Skin epidermis (tissue), 12 donors: ENCODE measurements at regions not wholly inside any gene's neighbourhood (a gene's known extent, or its start where the extent isn't known, plus 50 kb on each side); places are given as distances from the start of the nearest gene placed in this dataset.

Experiments used
- H3K27ac ChIP-seq, 21 experiments: fragments of 200-600 bp; sonication (generic) in 11 of 21; one replicate each; pipeline ENCODE4 v1.5.0; 2020; ENCODE audit warnings: mild to moderate bottlenecking in 3 of 21, inconsistent platforms in 2 of 21, moderate library complexity in 2 of 21
- H3K4me3 ChIP-seq, 7 experiments: fragments of 200-600 bp; sonication (generic) in 2 of 7; one replicate each; pipeline ENCODE4 v1.5.0; 2020; ENCODE audit warnings: inconsistent platforms in 2 of 7, mild to moderate bottlenecking in 2 of 7, moderate library complexity in 1 of 7

GRCh38 chr4:130185123-130185522, 1089.2 kb downstream of the C4orf33 start:
- no peak overlapping the region for H3K4me3 ChIP-seq
- no peak overlapping the region for H3K27ac ChIP-seq

- Histone ChIP-seq H3K4me3 (no peak overlapping the region), H3K27ac (no peak overlapping the region)
Measured at GRCh38 chr4:130186931-130187330, 1091.0 kb downstream of the C4orf33 start.

GRCh38 chr4:130187587-130187986, 1091.6 kb downstream of the C4orf33 start:
- Histone ChIP-seq H3K27ac (no peak overlapping the region), H3K4me3 (no peak overlapping the region)

- Histone ChIP-seq H3K4me3 (no peak overlapping the region), H3K27ac (no peak overlapping the region)
Measured at GRCh38 chr4:130192787-130193186, 1096.8 kb downstream of the C4orf33 start.

- Histone ChIP-seq H3K27ac (no peak overlapping the region), H3K4me3 (no peak overlapping the region)
Measured at GRCh38 chr4:130197946-130198345, 1102.0 kb downstream of the C4orf33 start.

- Histone ChIP-seq H3K27ac (no peak overlapping the region), H3K4me3 (no peak overlapping the region)
Measured at GRCh38 chr4:130203571-130203970, 1107.6 kb downstream of the C4orf33 start.

- Histone ChIP-seq H3K27ac (no peak overlapping the region), H3K4me3 (no peak overlapping the region)
Measured at GRCh38 chr4:130210864-130211263, 1114.9 kb downstream of the C4orf33 start.

GRCh38 chr4:130214268-130214667, 1118.3 kb downstream of the C4orf33 start:
- Histone ChIP-seq H3K4me3 (no peak overlapping the region), H3K27ac (no peak overlapping the region)

GRCh38 chr4:130233377-130234047, 1137.6 kb downstream of the C4orf33 start:
- H3K4me3 ChIP-seq = no peak overlapping the region
- H3K27ac ChIP-seq = no peak overlapping the region

- Histone ChIP-seq H3K4me3 (no peak overlapping the region), H3K27ac (no peak overlapping the region)
Measured at GRCh38 chr4:130238121-130238520, 1142.2 kb downstream of the C4orf33 start.

GRCh38 chr4:130249002-130249401, 1153.0 kb downstream of the C4orf33 start:
- Histone ChIP-seq H3K4me3 (no peak overlapping the region), H3K27ac (no peak overlapping the region)

- H3K27ac ChIP-seq = no peak overlapping the region
- H3K4me3 ChIP-seq = no peak overlapping the region
Measured at GRCh38 chr4:130257271-130257670, 1161.3 kb downstream of the C4orf33 start.

- Histone ChIP-seq H3K4me3 (no peak overlapping the region), H3K27ac (no peak overlapping the region)
Measured at GRCh38 chr4:130266814-130267213, 1170.9 kb downstream of the C4orf33 start.

- Histone ChIP-seq H3K4me3 (no peak overlapping the region), H3K27ac (no peak overlapping the region)
Measured at GRCh38 chr4:130288576-130288975, 1192.6 kb downstream of the C4orf33 start.

- Histone ChIP-seq H3K4me3 (no peak overlapping the region), H3K27ac (no peak overlapping the region)
Measured at GRCh38 chr4:130293692-130294091, 1197.7 kb downstream of the C4orf33 start.

GRCh38 chr4:130296448-130296847, 1200.5 kb downstream of the C4orf33 start:
- Histone ChIP-seq H3K4me3 (no peak overlapping the region), H3K27ac (no peak overlapping the region)

GRCh38 chr4:130306566-130306965, 1210.6 kb downstream of the C4orf33 start:
- Histone ChIP-seq H3K4me3 (no peak overlapping the region), H3K27ac (no peak overlapping the region)

- Histone ChIP-seq H3K4me3 (no peak overlapping the region), H3K27ac (no peak overlapping the region)
Measured at GRCh38 chr4:130309221-130309620, 1213.3 kb downstream of the C4orf33 start.

- Histone ChIP-seq H3K4me3 (no peak overlapping the region), H3K27ac (no peak overlapping the region)
Measured at GRCh38 chr4:130322439-130322838, 1226.5 kb downstream of the C4orf33 start.

- no peak overlapping the region for H3K27ac ChIP-seq
- H3K4me3 ChIP-seq = no peak overlapping the region
Measured at GRCh38 chr4:130329036-130329435, 1233.1 kb downstream of the C4orf33 start.

- Histone ChIP-seq H3K27ac (no peak overlapping the region), H3K4me3 (no peak overlapping the region)
Measured at GRCh38 chr4:130333241-130333759, 1237.3 kb downstream of the C4orf33 start.
